GM12872 (cell line): ENCODE measurements at regions not wholly inside any gene's neighbourhood (a gene's known extent, or its start where the extent isn't known, plus 50 kb on each side); places are given as distances from the start of the nearest gene placed in this dataset.

Source experiments
- CTCF ChIP-seq: IDR thresholded peaks from 3 replicates; pipeline ENCODE4 v1.5.1; 2011; ENCODE audit warnings: low read depth, mild to moderate bottlenecking, low read length, moderate library complexity; ENCODE audit not compliant: insufficient read depth

GRCh38 chr2:237243487-237243886 is 157.8 kb downstream of the COPS8 start:
- TF ChIP-seq CTCF = no peak

GRCh38 chr2:237244178-237244577 is 158.5 kb downstream of the COPS8 start:
- no peak for TF ChIP-seq CTCF

- no peak for TF ChIP-seq CTCF
Measured at GRCh38 chr2:237244976-237245646, 159.4 kb downstream of the COPS8 start.

GRCh38 chr2:237250599-237250998 is 163.4 kb downstream of the COL6A3 start:
- no peak for TF ChIP-seq CTCF

GRCh38 chr2:237251986-237252385 is 162.0 kb downstream of the COL6A3 start:
- TF ChIP-seq CTCF = no peak

GRCh38 chr2:237253046-237253702 is 160.8 kb downstream of the COL6A3 start:
- no peak for TF ChIP-seq CTCF

- TF ChIP-seq CTCF = no peak
Measured at GRCh38 chr2:237254369-237254861, 159.5 kb downstream of the COL6A3 start.
